MM.1S (cell line): ENCODE measurements at regions not wholly inside any gene's neighbourhood (a gene's known extent, or its start where the extent isn't known, plus 50 kb on each side); places are given as distances from the start of the nearest gene placed in this dataset.

Experiments used
- EZH2phosphoT487 ChIP-seq: fragments of 300-600 bp; sonication (generic); IDR thresholded peaks from 2 replicates; pipeline ENCODE4 v1.6.1; 2018; ENCODE audit warnings: antibody characterized with exemption, low read length
- TF ChIP-seq, protein P1 (sequence below): fragments of 300-600 bp; sonication (generic); IDR thresholded peaks from 2 replicates; pipeline ENCODE4 v1.5.1; 2016; ENCODE audit warnings: antibody characterized with exemption, low read length, mixed read lengths

DNA sequence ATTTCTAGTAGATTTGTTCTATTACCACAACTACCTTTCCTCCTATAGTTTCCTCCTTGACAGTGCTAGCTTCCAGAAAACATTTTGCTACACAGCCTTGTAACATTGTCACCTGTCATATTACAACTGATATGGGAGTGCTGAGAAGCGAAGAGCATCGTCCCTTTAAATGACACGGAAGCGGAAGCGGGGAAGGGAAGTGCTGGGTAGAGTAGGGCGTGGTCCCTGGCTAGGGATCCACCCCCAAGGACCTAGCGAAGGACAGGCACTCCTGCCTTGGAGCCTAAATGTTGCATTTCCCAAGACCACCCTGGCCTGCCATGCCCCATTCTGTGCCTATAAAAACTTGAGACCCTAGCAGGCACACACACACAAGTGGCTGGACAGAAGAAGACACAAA is 57.4 kb upstream of the RANBP6 start:
- TF ChIP-seq EZH2phosphoT487 = no peak
- TF ChIP-seq, protein P1, sequence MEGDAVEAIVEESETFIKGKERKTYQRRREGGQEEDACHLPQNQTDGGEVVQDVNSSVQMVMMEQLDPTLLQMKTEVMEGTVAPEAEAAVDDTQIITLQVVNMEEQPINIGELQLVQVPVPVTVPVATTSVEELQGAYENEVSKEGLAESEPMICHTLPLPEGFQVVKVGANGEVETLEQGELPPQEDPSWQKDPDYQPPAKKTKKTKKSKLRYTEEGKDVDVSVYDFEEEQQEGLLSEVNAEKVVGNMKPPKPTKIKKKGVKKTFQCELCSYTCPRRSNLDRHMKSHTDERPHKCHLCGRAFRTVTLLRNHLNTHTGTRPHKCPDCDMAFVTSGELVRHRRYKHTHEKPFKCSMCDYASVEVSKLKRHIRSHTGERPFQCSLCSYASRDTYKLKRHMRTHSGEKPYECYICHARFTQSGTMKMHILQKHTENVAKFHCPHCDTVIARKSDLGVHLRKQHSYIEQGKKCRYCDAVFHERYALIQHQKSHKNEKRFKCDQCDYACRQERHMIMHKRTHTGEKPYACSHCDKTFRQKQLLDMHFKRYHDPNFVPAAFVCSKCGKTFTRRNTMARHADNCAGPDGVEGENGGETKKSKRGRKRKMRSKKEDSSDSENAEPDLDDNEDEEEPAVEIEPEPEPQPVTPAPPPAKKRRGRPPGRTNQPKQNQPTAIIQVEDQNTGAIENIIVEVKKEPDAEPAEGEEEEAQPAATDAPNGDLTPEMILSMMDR = no peak
